ENCODE measurements at regions not wholly inside any gene's neighbourhood (a gene's known extent, or its start where the extent isn't known, plus 50 kb on each side); places are given as distances from the start of the nearest gene placed in this dataset.
A peak's percentile ranks its signal among the peaks of the same experiment; 100 is the strongest.

- H3K4me1 ChIP-seq (ENCODE audit: control insufficient read depth in 4 of 4, insufficient read depth in 4 of 4, low read length in 3 of 4) = no peaks in the 10 kb centered on the region
- no peak overlapping the region for H3K27ac ChIP-seq (ENCODE audit: low read depth in 1 of 2, low read length in 2 of 2)
- TF ChIP-seq GABPA (IDR thresholded peaks at IDR 0.05 in 1 of 2, conservative IDR thresholded peaks at IDR 0.05 in 1 of 2) = no peak
- no peak overlapping the region for H3K9ac ChIP-seq (ENCODE audit: low read depth in 1 of 2, low read length in 2 of 2)
- WGBS = 90% methylated on average over 2 of the region's 2 CpGs
- no peak for DNase-seq (ENCODE audit: low spot score)
- H3K27me3 ChIP-seq (ENCODE audit: control insufficient read depth in 4 of 4, insufficient read depth in 4 of 4, low read length in 3 of 4) = no peaks in the 10 kb centered on the region
- H3K4me3 ChIP-seq (ENCODE audit: low read depth in 1 of 3, low read length in 3 of 3) = no peak overlapping the region
- H3K9me3 ChIP-seq (ENCODE audit: control insufficient read depth in 4 of 4, low read length in 3 of 4) = no peaks in the 10 kb centered on the region
- no peaks in the 10 kb centered on the region for H3K36me3 ChIP-seq (ENCODE audit: control insufficient read depth in 4 of 4, insufficient read depth in 3 of 4, low read depth in 1 of 4, low read length in 3 of 4)
These were observed 469.4 kb upstream of the TNC start for GRCh38 chr9:115587310-115587709.

GRCh38 chr9:115590011-115590410 is 472.1 kb upstream of the TNC start:
- no peaks in the 10 kb centered on the region for H3K9me3 ChIP-seq (ENCODE audit: control insufficient read depth in 4 of 4, low read length in 3 of 4)
- DNase-seq (ENCODE audit: low spot score) = no peak
- no peak overlapping the region for H3K27ac ChIP-seq (ENCODE audit: low read depth in 1 of 2, low read length in 2 of 2)
- TF ChIP-seq HNF4A (conservative IDR thresholded peaks at IDR 0.05) = peak in 1 of 2 donors; percentile 9
- no peak for TF ChIP-seq SP1 (IDR thresholded peaks at IDR 0.05)
- no peaks in the 10 kb centered on the region for H3K36me3 ChIP-seq (ENCODE audit: control insufficient read depth in 4 of 4, insufficient read depth in 3 of 4, low read depth in 1 of 4, low read length in 3 of 4)
- no peaks in the 10 kb centered on the region for H3K27me3 ChIP-seq (ENCODE audit: control insufficient read depth in 4 of 4, insufficient read depth in 4 of 4, low read length in 3 of 4)
- H3K4me3 ChIP-seq (ENCODE audit: low read depth in 1 of 3, low read length in 3 of 3) = no peak overlapping the region
- no peaks in the 10 kb centered on the region for H3K4me1 ChIP-seq (ENCODE audit: control insufficient read depth in 4 of 4, insufficient read depth in 4 of 4, low read length in 3 of 4)
- H3K9ac ChIP-seq (ENCODE audit: low read depth in 1 of 2, low read length in 2 of 2) = no peak overlapping the region

- DNase-seq (ENCODE audit: low spot score) = no peak
- TF ChIP-seq HNF4A (conservative IDR thresholded peaks at IDR 0.05) (peak; percentile 45 to 62), NR2F2 (IDR thresholded peaks at IDR 0.05) (no peak), MAX (IDR thresholded peaks at IDR 0.05) (no peak), YY1 (IDR thresholded peaks at IDR 0.05) (peak; percentile 23), RXRA (IDR thresholded peaks at IDR 0.05) (peak in 1 of 2 donors; percentile 32), ZBTB33 (IDR thresholded peaks at IDR 0.05) (no peak), EGR1 (IDR thresholded peaks at IDR 0.05; ENCODE audit: low read depth in 2 of 2) (no peak), ATF3 (IDR thresholded peaks at IDR 0.05) (peak; percentile 8), SP1 (IDR thresholded peaks at IDR 0.05) (peak; percentile 56), CTCF (IDR thresholded peaks at IDR 0.05; ENCODE audit: low read depth, low read length, missing input control) (peak; percentile 88), GABPA (IDR thresholded peaks at IDR 0.05 in 1 of 2, conservative IDR thresholded peaks at IDR 0.05 in 1 of 2) (peak in 1 of 2 donors; percentile 58), REST (IDR thresholded peaks at IDR 0.05) (no peak), RAD21 (IDR thresholded peaks at IDR 0.05) (peak; percentile 93 to 96), JUND (IDR thresholded peaks at IDR 0.05) (peak; percentile 43 to 77), FOXA2 (IDR thresholded peaks at IDR 0.05) (no peak), TAF1 (conservative IDR thresholded peaks at IDR 0.05) (no peak), HNF4G (IDR thresholded peaks at IDR 0.05) (no peak), FOXA1 (IDR thresholded peaks at IDR 0.05) (no peak)
- Histone ChIP-seq H3K27me3 (ENCODE audit: control insufficient read depth in 4 of 4, insufficient read depth in 4 of 4, low read length in 3 of 4) (no peaks in the 10 kb centered on the region), H3K27ac (ENCODE audit: low read depth in 1 of 2, low read length in 2 of 2) (peak overlapping the region in 1 of 2 donors; percentile 47), H3K9ac (ENCODE audit: low read depth in 1 of 2, low read length in 2 of 2) (no peak overlapping the region), H3K4me1 (ENCODE audit: control insufficient read depth in 4 of 4, insufficient read depth in 4 of 4, low read length in 3 of 4) (no peaks in the 10 kb centered on the region), H3K9me3 (ENCODE audit: control insufficient read depth in 4 of 4, low read length in 3 of 4) (no peaks in the 10 kb centered on the region), H3K4me3 (ENCODE audit: low read depth in 1 of 3, low read length in 3 of 3) (no peak overlapping the region), H3K36me3 (ENCODE audit: control insufficient read depth in 4 of 4, insufficient read depth in 3 of 4, low read depth in 1 of 4, low read length in 3 of 4) (no peaks in the 10 kb centered on the region)
- 11% methylated on average over 4 of the region's 4 CpGs for WGBS
These were observed 473.6 kb upstream of the TNC start for GRCh38 chr9:115591584-115591984.

Data from liver (tissue), 8 donors.